Neural cell (in vitro differentiated cells): ENCODE measurements at regions not wholly inside any gene's neighbourhood (a gene's known extent, or its start where the extent isn't known, plus 50 kb on each side); places are given as distances from the start of the nearest gene placed in this dataset.

Experiments
- H2AFZ ChIP-seq: fragments of 200-600, 300-800 bp; sonication (generic), shearing (Covaris generic); 2 replicates; pipeline ENCODE4 v1.6.0; 2014; ENCODE audit warnings: low read depth, mild to moderate bottlenecking, antibody characterized with exemption, low read length, moderate library complexity
- H3F3A ChIP-seq: fragments of 200-600 bp; shearing (Covaris generic); 2 replicates; pipeline ENCODE4 v1.6.1; 2016; ENCODE audit warnings: mild to moderate bottlenecking, moderate library complexity, mixed read lengths, antibody characterized with exemption, low read length; ENCODE audit not compliant: insufficient read depth, poor library complexity, severe bottlenecking
- H3K27ac ChIP-seq: fragments of 200-600, 300-800 bp; sonication (generic), shearing (Covaris generic); 2 replicates; pipeline ENCODE4 v1.5.1; 2014; ENCODE audit warnings: mild to moderate bottlenecking, low read length, moderate library complexity
- H3K27me3 ChIP-seq: fragments of 300-800, 200-600 bp; sonication (generic), shearing (Covaris generic); 2 replicates; pipeline ENCODE4 v1.6.0; 2014; ENCODE audit warnings: mild to moderate bottlenecking, low read depth, low read length, moderate library complexity; ENCODE audit not compliant: insufficient read depth
- H3K36me3 ChIP-seq: fragments of 300-800, 200-600 bp; sonication (generic), shearing (Covaris generic); 2 replicates; pipeline ENCODE4 v1.5.1; 2014; ENCODE audit warnings: mild to moderate bottlenecking, antibody characterized with exemption, low read length, moderate library complexity; ENCODE audit not compliant: insufficient read depth
- H3K4me2 ChIP-seq: fragments of 300-800, 200-600 bp; sonication (generic), shearing (Covaris generic); 2 replicates; pipeline ENCODE4 v1.6.0; 2014; ENCODE audit warnings: mild to moderate bottlenecking, low read length
- H3K4me3 ChIP-seq: fragments of 300-800, 200-600 bp; sonication (generic), shearing (Covaris generic); 2 replicates; pipeline ENCODE4 v1.5.1; 2014; ENCODE audit warnings: mild to moderate bottlenecking, low read length, moderate library complexity
- H3K79me2 ChIP-seq: fragments of 200-600 bp; shearing (Covaris generic); replicated peaks from 2 replicates; pipeline ENCODE4 v1.6.0; 2014; ENCODE audit warnings: mild to moderate bottlenecking, low read length, moderate library complexity; ENCODE audit not compliant: insufficient read depth
- H3K9ac ChIP-seq: fragments of 300-800, 200-600 bp; sonication (generic), shearing (Covaris generic); 2 replicates; pipeline ENCODE4 v1.6.1; 2016; ENCODE audit warnings: mild to moderate bottlenecking, low read length, mixed read lengths
- H3K9me2 ChIP-seq: fragments of 200-600 bp; shearing (Covaris generic); 2 replicates; pipeline ENCODE4 v1.6.1; 2016; ENCODE audit warnings: mild to moderate bottlenecking, low read length, mixed read lengths; ENCODE audit not compliant: insufficient read depth
- H3K9me3 ChIP-seq: fragments of 200-600, 300-800 bp; sonication (generic), shearing (Covaris generic); 2 replicates; pipeline ENCODE4 v1.6.1; 2016; ENCODE audit warnings: mild to moderate bottlenecking, mixed run types, low read length, moderate library complexity, mixed read lengths
- H4K20me1 ChIP-seq: fragments of 200-600 bp; shearing (Covaris generic); 2 replicates; pipeline ENCODE4 v1.6.1; 2016; ENCODE audit warnings: mild to moderate bottlenecking, mixed run types; ENCODE audit not compliant: insufficient read depth
- EP300 ChIP-seq: fragments of 450-650 bp; conservative IDR thresholded peaks from 2 replicates; pipeline ENCODE4 v1.6.1; 2014; ENCODE audit warnings: antibody characterized with exemption, mild to moderate bottlenecking, moderate library complexity; ENCODE audit not compliant: poor library complexity, severe bottlenecking
- EZH2 ChIP-seq: fragments of 200-600, 300-800 bp; shearing (Covaris generic), sonication (generic); IDR thresholded peaks from 2 replicates; pipeline ENCODE4 v1.6.1; 2014; ENCODE audit warnings: antibody characterized with exemption, low read length, borderline replicate concordance, mild to moderate bottlenecking; ENCODE audit not compliant: insufficient read depth, poor library complexity, severe bottlenecking
- MXI1 ChIP-seq: fragments of 450-650 bp; conservative IDR thresholded peaks from 2 replicates; pipeline ENCODE4 v1.6.1; 2014; ENCODE audit warnings: antibody characterized with exemption, mild to moderate bottlenecking; ENCODE audit not compliant: poor library complexity, severe bottlenecking
- POLR2AphosphoS5 ChIP-seq: IDR thresholded peaks from 2 replicates; pipeline ENCODE4 v1.6.1; 2012
- RAD21 ChIP-seq: fragments of 450-650 bp; conservative IDR thresholded peaks from 2 replicates; pipeline ENCODE4 v1.6.1; 2014; ENCODE audit warnings: antibody characterized with exemption, mild to moderate bottlenecking, moderate library complexity
- SMC3 ChIP-seq: fragments of 450-650 bp; conservative IDR thresholded peaks from 2 replicates; pipeline ENCODE4 v1.6.1; 2014; ENCODE audit warnings: antibody characterized with exemption, mild to moderate bottlenecking, moderate library complexity; ENCODE audit not compliant: poor library complexity
- TAF1 ChIP-seq: IDR thresholded peaks from 2 replicates; pipeline ENCODE4 v1.6.1; 2012; ENCODE audit warnings: low read depth
- TF ChIP-seq, protein P1 (sequence below): IDR thresholded peaks from 2 replicates; pipeline ENCODE4 v1.6.1; 2012; ENCODE audit warnings: borderline replicate concordance
- TF ChIP-seq, protein P2 (sequence below): fragments of 450-650 bp; IDR thresholded peaks from 2 replicates; pipeline ENCODE4 v1.5.1; 2014; ENCODE audit warnings: antibody characterized with exemption, mild to moderate bottlenecking, moderate library complexity; ENCODE audit not compliant: poor library complexity, severe bottlenecking

DNA sequence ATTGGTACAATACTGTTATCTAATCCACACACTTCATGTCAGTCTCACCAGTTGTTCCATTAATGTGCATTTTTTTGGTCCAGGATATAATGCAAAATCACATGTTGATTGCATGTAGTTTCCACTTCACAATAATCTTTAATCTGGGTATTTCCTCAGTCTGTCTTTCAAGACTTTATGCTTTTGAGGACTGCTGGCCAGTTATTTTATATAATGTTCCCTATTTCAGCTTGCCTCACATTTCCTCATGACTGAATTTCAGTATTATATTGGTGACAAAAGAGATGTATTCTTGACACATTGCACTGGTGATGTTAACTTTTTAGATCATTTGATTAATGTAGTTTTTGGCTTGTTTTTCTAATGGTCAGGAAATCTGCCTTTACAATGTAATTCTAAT lies 368.3 kb downstream of the IRS2 start:
- Histone ChIP-seq H3K27me3 (no peaks in the 10 kb centered on the region), H3K27ac (no peak overlapping the region), H3K79me2 (no peaks in the 10 kb centered on the region), H3K4me3 (no peak overlapping the region), H2AFZ (no peak overlapping the region), H4K20me1 (no peaks in the 10 kb centered on the region), H3K4me2 (no peak overlapping the region), H3K9me3 (no peaks in the 10 kb centered on the region), H3K36me3 (no peaks in the 10 kb centered on the region), H3K9ac (no peak overlapping the region), H3K9me2 (no peaks in the 10 kb centered on the region), H3F3A (no peaks in the 10 kb centered on the region)
- no peak for TF ChIP-seq SMC3

DNA sequence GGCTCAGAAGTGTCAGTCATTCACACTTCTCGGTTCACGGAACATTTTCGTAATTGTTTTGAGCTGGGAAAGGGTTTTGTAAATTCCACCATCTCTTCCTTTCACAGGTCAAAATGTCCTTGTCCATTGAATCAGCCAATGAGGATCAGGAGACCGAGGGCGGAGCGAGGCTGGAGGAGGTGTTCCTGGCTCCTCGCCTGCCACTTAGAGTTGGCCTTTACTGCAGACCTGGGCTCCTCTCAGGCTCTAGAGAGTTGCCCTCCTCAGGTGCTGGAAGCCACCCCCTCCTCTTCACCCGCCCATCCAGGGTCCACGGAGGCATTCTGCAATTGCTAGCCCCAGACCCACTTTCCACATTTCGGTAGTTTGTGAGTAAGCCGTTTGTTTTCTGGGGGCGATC lies 370.4 kb downstream of the IRS2 start:
- no peaks in the 10 kb centered on the region for H3F3A ChIP-seq
- no peak overlapping the region for H3K9ac ChIP-seq
- H3K9me3 ChIP-seq: no peaks in the 10 kb centered on the region
- H3K9me2 ChIP-seq: no peaks in the 10 kb centered on the region
- no peaks in the 10 kb centered on the region for H3K27me3 ChIP-seq
- no peak overlapping the region for H3K27ac ChIP-seq
- no peak overlapping the region for H2AFZ ChIP-seq
- H4K20me1 ChIP-seq: no peaks in the 10 kb centered on the region
- no peak overlapping the region for H3K4me2 ChIP-seq
- H3K4me3 ChIP-seq: no peak overlapping the region
- TF ChIP-seq POLR2AphosphoS5 (no peak), MXI1 (no peak), RAD21 (no peak), EP300 (no peak), TAF1 (no peak), EZH2 (no peak), SMC3 (no peak)
- TF ChIP-seq, protein P1, sequence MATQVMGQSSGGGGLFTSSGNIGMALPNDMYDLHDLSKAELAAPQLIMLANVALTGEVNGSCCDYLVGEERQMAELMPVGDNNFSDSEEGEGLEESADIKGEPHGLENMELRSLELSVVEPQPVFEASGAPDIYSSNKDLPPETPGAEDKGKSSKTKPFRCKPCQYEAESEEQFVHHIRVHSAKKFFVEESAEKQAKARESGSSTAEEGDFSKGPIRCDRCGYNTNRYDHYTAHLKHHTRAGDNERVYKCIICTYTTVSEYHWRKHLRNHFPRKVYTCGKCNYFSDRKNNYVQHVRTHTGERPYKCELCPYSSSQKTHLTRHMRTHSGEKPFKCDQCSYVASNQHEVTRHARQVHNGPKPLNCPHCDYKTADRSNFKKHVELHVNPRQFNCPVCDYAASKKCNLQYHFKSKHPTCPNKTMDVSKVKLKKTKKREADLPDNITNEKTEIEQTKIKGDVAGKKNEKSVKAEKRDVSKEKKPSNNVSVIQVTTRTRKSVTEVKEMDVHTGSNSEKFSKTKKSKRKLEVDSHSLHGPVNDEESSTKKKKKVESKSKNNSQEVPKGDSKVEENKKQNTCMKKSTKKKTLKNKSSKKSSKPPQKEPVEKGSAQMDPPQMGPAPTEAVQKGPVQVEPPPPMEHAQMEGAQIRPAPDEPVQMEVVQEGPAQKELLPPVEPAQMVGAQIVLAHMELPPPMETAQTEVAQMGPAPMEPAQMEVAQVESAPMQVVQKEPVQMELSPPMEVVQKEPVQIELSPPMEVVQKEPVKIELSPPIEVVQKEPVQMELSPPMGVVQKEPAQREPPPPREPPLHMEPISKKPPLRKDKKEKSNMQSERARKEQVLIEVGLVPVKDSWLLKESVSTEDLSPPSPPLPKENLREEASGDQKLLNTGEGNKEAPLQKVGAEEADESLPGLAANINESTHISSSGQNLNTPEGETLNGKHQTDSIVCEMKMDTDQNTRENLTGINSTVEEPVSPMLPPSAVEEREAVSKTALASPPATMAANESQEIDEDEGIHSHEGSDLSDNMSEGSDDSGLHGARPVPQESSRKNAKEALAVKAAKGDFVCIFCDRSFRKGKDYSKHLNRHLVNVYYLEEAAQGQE: no peak
- TF ChIP-seq, protein P2, sequence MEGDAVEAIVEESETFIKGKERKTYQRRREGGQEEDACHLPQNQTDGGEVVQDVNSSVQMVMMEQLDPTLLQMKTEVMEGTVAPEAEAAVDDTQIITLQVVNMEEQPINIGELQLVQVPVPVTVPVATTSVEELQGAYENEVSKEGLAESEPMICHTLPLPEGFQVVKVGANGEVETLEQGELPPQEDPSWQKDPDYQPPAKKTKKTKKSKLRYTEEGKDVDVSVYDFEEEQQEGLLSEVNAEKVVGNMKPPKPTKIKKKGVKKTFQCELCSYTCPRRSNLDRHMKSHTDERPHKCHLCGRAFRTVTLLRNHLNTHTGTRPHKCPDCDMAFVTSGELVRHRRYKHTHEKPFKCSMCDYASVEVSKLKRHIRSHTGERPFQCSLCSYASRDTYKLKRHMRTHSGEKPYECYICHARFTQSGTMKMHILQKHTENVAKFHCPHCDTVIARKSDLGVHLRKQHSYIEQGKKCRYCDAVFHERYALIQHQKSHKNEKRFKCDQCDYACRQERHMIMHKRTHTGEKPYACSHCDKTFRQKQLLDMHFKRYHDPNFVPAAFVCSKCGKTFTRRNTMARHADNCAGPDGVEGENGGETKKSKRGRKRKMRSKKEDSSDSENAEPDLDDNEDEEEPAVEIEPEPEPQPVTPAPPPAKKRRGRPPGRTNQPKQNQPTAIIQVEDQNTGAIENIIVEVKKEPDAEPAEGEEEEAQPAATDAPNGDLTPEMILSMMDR: no peak
- no peaks in the 10 kb centered on the region for H3K36me3 ChIP-seq
- no peaks in the 10 kb centered on the region for H3K79me2 ChIP-seq

DNA sequence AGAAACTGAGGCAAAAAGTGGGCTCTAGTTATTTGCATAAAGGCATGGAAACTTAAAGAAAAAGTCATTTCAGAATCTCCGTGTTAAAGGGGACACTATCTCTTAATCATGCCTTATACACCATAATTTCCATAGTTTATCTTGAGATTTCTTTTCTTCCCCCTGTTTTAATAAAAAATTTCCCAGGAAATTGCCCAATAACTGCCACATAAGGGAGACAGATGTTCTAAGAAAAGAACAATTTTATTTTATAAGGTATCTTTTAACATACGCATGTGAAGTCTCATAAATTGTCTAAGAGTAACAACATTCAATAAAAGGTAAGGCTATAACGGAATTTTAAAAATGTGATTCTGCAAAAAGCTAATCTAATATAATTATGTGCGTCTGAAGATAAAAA lies 371.3 kb downstream of the IRS2 start:
- TF ChIP-seq MXI1 (no peak), TAF1 (no peak), RAD21 (no peak), EP300 (no peak), SMC3 (no peak), EZH2 (no peak), POLR2AphosphoS5 (no peak)
- TF ChIP-seq, protein P2: no peak
- TF ChIP-seq, protein P1: no peak
- no peaks in the 10 kb centered on the region for H4K20me1 ChIP-seq
- H3K9me2 ChIP-seq: no peaks in the 10 kb centered on the region
- no peak overlapping the region for H3K9ac ChIP-seq
- no peaks in the 10 kb centered on the region for H3K27me3 ChIP-seq
- no peak overlapping the region for H3K27ac ChIP-seq
- H3K4me2 ChIP-seq: no peak overlapping the region
- no peak overlapping the region for H3K4me3 ChIP-seq
- H3K79me2 ChIP-seq: no peaks in the 10 kb centered on the region
- no peaks in the 10 kb centered on the region for H3F3A ChIP-seq
- no peaks in the 10 kb centered on the region for H3K36me3 ChIP-seq
- H3K9me3 ChIP-seq: no peaks in the 10 kb centered on the region
- H2AFZ ChIP-seq: no peak overlapping the region
